ENCODE measurements at regions not wholly inside any gene's neighbourhood (a gene's known extent, or its start where the extent isn't known, plus 50 kb on each side); places are given as distances from the start of the nearest gene placed in this dataset.

DNA sequence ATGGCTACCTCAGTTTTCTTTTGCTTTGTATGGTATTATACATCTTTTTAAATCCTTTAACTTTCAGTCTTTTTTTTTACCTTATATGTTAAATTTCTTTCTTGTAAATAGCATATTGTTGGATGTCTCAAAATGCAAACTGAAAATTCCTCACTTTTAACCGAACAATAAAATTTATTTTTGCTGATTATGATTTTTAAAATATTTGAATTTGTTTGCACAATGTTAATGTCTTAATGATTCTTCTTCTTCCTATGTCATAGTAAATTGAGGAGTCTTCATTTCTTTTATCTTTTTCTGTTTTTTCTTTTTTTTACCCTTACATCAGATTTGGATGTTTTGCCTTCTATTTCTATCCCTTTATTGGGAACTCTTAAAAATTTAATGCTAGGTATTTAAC, 574.2 kb upstream of the CDH4 start:
- Mint-ChIP-seq H3K9me3 (ENCODE audit: unreplicated experiment) (peaks cover 2% of the 10 kb centered on the region), H3K27me3 (ENCODE audit: low read depth, unreplicated experiment) (peaks cover 3% of the 10 kb centered on the region), H3K27ac (ENCODE audit: unreplicated experiment) (no peak overlapping the region), H3K36me3 (ENCODE audit: low read depth, unreplicated experiment) (no peaks in the 10 kb centered on the region), H3K4me1 (ENCODE audit: low read depth, unreplicated experiment) (peaks cover 3% of the 10 kb centered on the region), H3K4me3 (ENCODE audit: unreplicated experiment) (no peak overlapping the region)
- H3K4me2 ChIP-seq (ENCODE audit: low read length) = no peak overlapping the region
- H3K36me3 ChIP-seq (ENCODE audit: insufficient read depth, low read length) = no peaks in the 10 kb centered on the region
- no peaks in the 10 kb centered on the region for H3K27me3 ChIP-seq (ENCODE audit: insufficient read depth, low read length)
- no peaks in the 10 kb centered on the region for H3K4me1 ChIP-seq (ENCODE audit: insufficient read depth, low read length)
- H3K4me3 ChIP-seq (ENCODE audit: insufficient read depth, low read depth, low read length) = no peak overlapping the region
- no peak overlapping the region for H3K9ac ChIP-seq (ENCODE audit: low read length)
- no peak overlapping the region for H3K27ac ChIP-seq (ENCODE audit: low read depth, low read length)
- H3K9me3 ChIP-seq (ENCODE audit: insufficient read depth, low read depth, low read length) = peaks cover 5% of the 10 kb centered on the region
- FAIRE-seq (no peak), DNase-seq (ENCODE audit: low read depth) (no peak)
- TF ChIP-seq, protein P1, sequence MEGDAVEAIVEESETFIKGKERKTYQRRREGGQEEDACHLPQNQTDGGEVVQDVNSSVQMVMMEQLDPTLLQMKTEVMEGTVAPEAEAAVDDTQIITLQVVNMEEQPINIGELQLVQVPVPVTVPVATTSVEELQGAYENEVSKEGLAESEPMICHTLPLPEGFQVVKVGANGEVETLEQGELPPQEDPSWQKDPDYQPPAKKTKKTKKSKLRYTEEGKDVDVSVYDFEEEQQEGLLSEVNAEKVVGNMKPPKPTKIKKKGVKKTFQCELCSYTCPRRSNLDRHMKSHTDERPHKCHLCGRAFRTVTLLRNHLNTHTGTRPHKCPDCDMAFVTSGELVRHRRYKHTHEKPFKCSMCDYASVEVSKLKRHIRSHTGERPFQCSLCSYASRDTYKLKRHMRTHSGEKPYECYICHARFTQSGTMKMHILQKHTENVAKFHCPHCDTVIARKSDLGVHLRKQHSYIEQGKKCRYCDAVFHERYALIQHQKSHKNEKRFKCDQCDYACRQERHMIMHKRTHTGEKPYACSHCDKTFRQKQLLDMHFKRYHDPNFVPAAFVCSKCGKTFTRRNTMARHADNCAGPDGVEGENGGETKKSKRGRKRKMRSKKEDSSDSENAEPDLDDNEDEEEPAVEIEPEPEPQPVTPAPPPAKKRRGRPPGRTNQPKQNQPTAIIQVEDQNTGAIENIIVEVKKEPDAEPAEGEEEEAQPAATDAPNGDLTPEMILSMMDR (IDR thresholded peaks at IDR 0.05; ENCODE audit: insufficient read depth, low read depth, low read length) = no peak
- no peak for TF ChIP-seq EZH2 (IDR thresholded peaks at IDR 0.05; ENCODE audit: insufficient read depth, low read length)
- no peaks in the 10 kb centered on the region for H4K20me1 ChIP-seq (ENCODE audit: insufficient read depth, low read length)
- H3K79me2 ChIP-seq (ENCODE audit: insufficient read depth, low read length) = no peaks in the 10 kb centered on the region
- H2AFZ ChIP-seq (ENCODE audit: low read depth, low read length) = no peak overlapping the region

DNA sequence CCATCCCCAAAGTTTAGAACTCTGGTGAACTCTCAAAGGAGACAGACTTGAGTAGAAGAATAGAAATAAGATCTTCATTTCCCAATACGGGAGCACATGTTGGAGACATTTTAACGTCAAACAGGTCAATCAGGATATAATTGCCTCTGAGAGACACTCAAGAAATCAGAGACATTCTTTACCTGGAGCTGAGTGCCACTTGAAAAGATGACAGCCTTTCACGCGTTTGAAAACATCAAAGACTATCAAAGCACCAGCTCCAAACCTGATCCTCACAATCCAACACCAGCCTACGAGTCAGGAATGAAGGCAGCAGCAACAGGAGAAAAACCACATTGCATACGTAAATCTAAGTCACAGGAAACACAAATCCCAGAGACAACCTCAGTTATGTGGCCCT, 571.5 kb upstream of the CDH4 start:
- FAIRE-seq = no peak
- no peak overlapping the region for H2AFZ ChIP-seq (ENCODE audit: low read depth, low read length)

GRCh38 chr20:60687213-60687612, 564.8 kb upstream of the CDH4 start:
- H3K9ac ChIP-seq (ENCODE audit: low read length) = no peak overlapping the region
- no peak overlapping the region for H3K27ac Mint-ChIP-seq (ENCODE audit: unreplicated experiment)

More for the DNA sequence above, 571.5 kb upstream of the CDH4 start:
- H3K9me3 ChIP-seq (ENCODE audit: insufficient read depth, low read depth, low read length) = peaks cover 7% of the 10 kb centered on the region
- no peaks in the 10 kb centered on the region for H3K36me3 Mint-ChIP-seq (ENCODE audit: low read depth, unreplicated experiment)
- H3K27me3 Mint-ChIP-seq (ENCODE audit: low read depth, unreplicated experiment) = no peaks in the 10 kb centered on the region
- peaks cover 2% of the 10 kb centered on the region for H3K9me3 Mint-ChIP-seq (ENCODE audit: unreplicated experiment)
- no peak overlapping the region for H3K27ac Mint-ChIP-seq (ENCODE audit: unreplicated experiment)
- no peak overlapping the region for H3K4me2 ChIP-seq (ENCODE audit: low read length)
- DNase-seq (ENCODE audit: low read depth) = no peak
- H3K4me1 ChIP-seq (ENCODE audit: insufficient read depth, low read length) = no peaks in the 10 kb centered on the region
- peaks cover 3% of the 10 kb centered on the region for H3K4me1 Mint-ChIP-seq (ENCODE audit: low read depth, unreplicated experiment)
- no peak overlapping the region for H3K4me3 Mint-ChIP-seq (ENCODE audit: unreplicated experiment)
- no peak overlapping the region for H3K4me3 ChIP-seq (ENCODE audit: insufficient read depth, low read depth, low read length)
- no peak for TF ChIP-seq EZH2 (IDR thresholded peaks at IDR 0.05; ENCODE audit: insufficient read depth, low read length)
- TF ChIP-seq, protein P1 (IDR thresholded peaks at IDR 0.05; ENCODE audit: insufficient read depth, low read depth, low read length) = no peak
- H4K20me1 ChIP-seq (ENCODE audit: insufficient read depth, low read length) = no peaks in the 10 kb centered on the region
- no peaks in the 10 kb centered on the region for H3K36me3 ChIP-seq (ENCODE audit: insufficient read depth, low read length)
- H3K27ac ChIP-seq (ENCODE audit: low read depth, low read length) = no peak overlapping the region
- no peaks in the 10 kb centered on the region for H3K27me3 ChIP-seq (ENCODE audit: insufficient read depth, low read length)
- H3K79me2 ChIP-seq (ENCODE audit: insufficient read depth, low read length) = no peaks in the 10 kb centered on the region
- no peak overlapping the region for H3K9ac ChIP-seq (ENCODE audit: low read length)

More at GRCh38 chr20:60687213-60687612, 564.8 kb upstream of the CDH4 start:
- Histone ChIP-seq H3K4me3 (ENCODE audit: insufficient read depth, low read depth, low read length) (no peak overlapping the region), H3K9me3 (ENCODE audit: insufficient read depth, low read depth, low read length) (peaks cover 2% of the 10 kb centered on the region), H3K27me3 (ENCODE audit: insufficient read depth, low read length) (no peaks in the 10 kb centered on the region), H3K79me2 (ENCODE audit: insufficient read depth, low read length) (no peaks in the 10 kb centered on the region), H3K36me3 (ENCODE audit: insufficient read depth, low read length) (no peaks in the 10 kb centered on the region), H3K4me1 (ENCODE audit: insufficient read depth, low read length) (no peaks in the 10 kb centered on the region), H2AFZ (ENCODE audit: low read depth, low read length) (no peak overlapping the region), H4K20me1 (ENCODE audit: insufficient read depth, low read length) (no peaks in the 10 kb centered on the region), H3K4me2 (ENCODE audit: low read length) (no peak overlapping the region), H3K27ac (ENCODE audit: low read depth, low read length) (no peak overlapping the region)
- H3K36me3 Mint-ChIP-seq (ENCODE audit: low read depth, unreplicated experiment) = no peaks in the 10 kb centered on the region
- no peak for DNase-seq (ENCODE audit: low read depth)
- peaks cover 2% of the 10 kb centered on the region for H3K4me1 Mint-ChIP-seq (ENCODE audit: low read depth, unreplicated experiment)
- H3K9me3 Mint-ChIP-seq (ENCODE audit: unreplicated experiment) = no peaks in the 10 kb centered on the region
- FAIRE-seq = no peak
- H3K27me3 Mint-ChIP-seq (ENCODE audit: low read depth, unreplicated experiment) = peaks cover 3% of the 10 kb centered on the region
- TF ChIP-seq, protein P1 (IDR thresholded peaks at IDR 0.05; ENCODE audit: insufficient read depth, low read depth, low read length) = no peak
- no peak for TF ChIP-seq EZH2 (IDR thresholded peaks at IDR 0.05; ENCODE audit: insufficient read depth, low read length)
- H3K4me3 Mint-ChIP-seq (ENCODE audit: unreplicated experiment) = no peak overlapping the region

Data from astrocyte (in vitro differentiated cells and primary cell).